ENCODE measurements at regions not wholly inside any gene's neighbourhood (a gene's known extent, or its start where the extent isn't known, plus 50 kb on each side); places are given as distances from the start of the nearest gene placed in this dataset.

- ChIA-PET POLR2A (ENCODE audit: unreplicated experiment) (no interaction called here), CTCF (no interaction called here)
- Histone ChIP-seq H3K4me3 (ENCODE audit: low read length) (no peak overlapping the region), H4K20me1 (ENCODE audit: low read length) (no peaks in the 10 kb centered on the region), H3K9me3 (ENCODE audit: low read length) (no peaks in the 10 kb centered on the region), H2AFZ (ENCODE audit: low read length) (no peak overlapping the region), H3F3A (ENCODE audit: low read length, unreplicated experiment) (no peaks in the 10 kb centered on the region), H3K79me2 (ENCODE audit: low read length) (no peaks in the 10 kb centered on the region), H3K27me3 (ENCODE audit: low read length) (no peaks in the 10 kb centered on the region), H3K9ac (ENCODE audit: low read length) (no peak overlapping the region), H3K4me1 (ENCODE audit: insufficient read depth, low read length) (no peaks in the 10 kb centered on the region), H3K27ac (ENCODE audit: low read length) (no peak overlapping the region), H3K36me3 (ENCODE audit: low read depth, low read length) (no peaks in the 10 kb centered on the region), H3K9me2 (replicated peaks; ENCODE audit: low read length) (no peaks in the 10 kb centered on the region), H3K4me2 (ENCODE audit: low read length) (no peak overlapping the region)
- BruUV-seq (replicated peaks), result no TSS peak
- ATAC-seq (no peak), DNase-seq (no peak)
- TF ChIP-seq EZH2phosphoT487 (IDR thresholded peaks at IDR 0.05; ENCODE audit: borderline replicate concordance, low read length) (no peak), EZH2 (IDR thresholded peaks at IDR 0.05; ENCODE audit: low read length, unreplicated experiment) (no peak), CTCF (conservative IDR thresholded peaks at IDR 0.05; ENCODE audit: low read depth, low read length) (no peak)
- intact Hi-C loops (cut with micrococcal nuclease), result no loop called here
These were observed 380.7 kb upstream of the PFKP start for GRCh38 chr10:2686691-2687090.

- no peaks in the 10 kb centered on the region for H4K20me1 ChIP-seq (ENCODE audit: low read length)
- no peak for ATAC-seq
- BruUV-seq (replicated peaks), result no TSS peak
- no peaks in the 10 kb centered on the region for H3K79me2 ChIP-seq (ENCODE audit: low read length)
- no peak for TF ChIP-seq CTCF (conservative IDR thresholded peaks at IDR 0.05; ENCODE audit: low read depth, low read length)
- TF ChIP-seq EZH2phosphoT487 (IDR thresholded peaks at IDR 0.05; ENCODE audit: borderline replicate concordance, low read length), result no peak
- TF ChIP-seq EZH2 (IDR thresholded peaks at IDR 0.05; ENCODE audit: low read length, unreplicated experiment), result no peak
- H3K4me3 ChIP-seq (ENCODE audit: low read length), result no peak overlapping the region
- no peak overlapping the region for H3K4me2 ChIP-seq (ENCODE audit: low read length)
- no peaks in the 10 kb centered on the region for H3K4me1 ChIP-seq (ENCODE audit: insufficient read depth, low read length)
- H3K27me3 ChIP-seq (ENCODE audit: low read length), result no peaks in the 10 kb centered on the region
- no peaks in the 10 kb centered on the region for H3K9me2 ChIP-seq (replicated peaks; ENCODE audit: low read length)
- H3K9ac ChIP-seq (ENCODE audit: low read length), result no peak overlapping the region
- no peak overlapping the region for H3K27ac ChIP-seq (ENCODE audit: low read length)
- no peak for DNase-seq
- ChIA-PET POLR2A (ENCODE audit: unreplicated experiment) (no interaction called here), CTCF (no interaction called here)
- no peaks in the 10 kb centered on the region for H3K9me3 ChIP-seq (ENCODE audit: low read length)
- H3F3A ChIP-seq (ENCODE audit: low read length, unreplicated experiment), result no peaks in the 10 kb centered on the region
- intact Hi-C loops (cut with micrococcal nuclease), result no loop called here
- no peaks in the 10 kb centered on the region for H3K36me3 ChIP-seq (ENCODE audit: low read depth, low read length)
- H2AFZ ChIP-seq (ENCODE audit: low read length), result no peak overlapping the region
These were observed 384.9 kb upstream of the PFKP start for GRCh38 chr10:2682491-2682890.

- intact Hi-C loops (cut with micrococcal nuclease), result no loop called here
These were observed 385.5 kb upstream of the PFKP start for GRCh38 chr10:2681891-2682290.

More at GRCh38 chr10:2681891-2682290, 385.5 kb upstream of the PFKP start:
- no peak overlapping the region for H3K9ac ChIP-seq (ENCODE audit: low read length)
- POLR2A ChIA-PET (ENCODE audit: unreplicated experiment), result no interaction called here
- no peaks in the 10 kb centered on the region for H3F3A ChIP-seq (ENCODE audit: low read length, unreplicated experiment)
- no peak overlapping the region for H3K4me3 ChIP-seq (ENCODE audit: low read length)
- ATAC-seq (no peak), DNase-seq (no peak)
- no peaks in the 10 kb centered on the region for H3K9me2 ChIP-seq (replicated peaks; ENCODE audit: low read length)
- no peaks in the 10 kb centered on the region for H3K36me3 ChIP-seq (ENCODE audit: low read depth, low read length)
- H4K20me1 ChIP-seq (ENCODE audit: low read length), result no peaks in the 10 kb centered on the region
- no peaks in the 10 kb centered on the region for H3K79me2 ChIP-seq (ENCODE audit: low read length)
- H3K4me2 ChIP-seq (ENCODE audit: low read length), result no peak overlapping the region
- CTCF ChIA-PET, result no interaction called here
- no TSS peak for BruUV-seq (replicated peaks)
- no peaks in the 10 kb centered on the region for H3K27me3 ChIP-seq (ENCODE audit: low read length)
- H3K4me1 ChIP-seq (ENCODE audit: insufficient read depth, low read length), result no peaks in the 10 kb centered on the region
- TF ChIP-seq EZH2phosphoT487 (IDR thresholded peaks at IDR 0.05; ENCODE audit: borderline replicate concordance, low read length), result no peak
- TF ChIP-seq CTCF (conservative IDR thresholded peaks at IDR 0.05; ENCODE audit: low read depth, low read length), result no peak
- no peak for TF ChIP-seq EZH2 (IDR thresholded peaks at IDR 0.05; ENCODE audit: low read length, unreplicated experiment)
- H3K27ac ChIP-seq (ENCODE audit: low read length), result no peak overlapping the region
- H2AFZ ChIP-seq (ENCODE audit: low read length), result no peak overlapping the region
- H3K9me3 ChIP-seq (ENCODE audit: low read length), result no peaks in the 10 kb centered on the region

All from PC-3 (cell line).